A673 (cell line): ENCODE measurements at regions not wholly inside any gene's neighbourhood (a gene's known extent, or its start where the extent isn't known, plus 50 kb on each side); places are given as distances from the start of the nearest gene placed in this dataset.

Experiments used
- BruUV-seq: library from RNA; stranded (reverse); fragments of 400-500 nt; replicated peaks from 2 replicates; lab custom pipeline; 2021; lab: Mats Ljungman, UMichigan
- CTCF ChIA-PET: fragments of 300-600 bp; sonication (Branson Sonifier 250); formaldehyde crosslinking; loops from one replicate; lab custom pipeline; 2022; ENCODE audit warnings: antibody characterized with exemption; lab: Charles Lee
- POLR2A ChIA-PET: fragments of 300-600 bp; sonication (Branson Sonifier 250); formaldehyde crosslinking; loops from one replicate; lab custom pipeline; 2022; ENCODE audit warnings: antibody characterized with exemption; ENCODE audit not compliant: low non-redundant PET; lab: Charles Lee
- DNase-seq: peaks from one replicate; pipeline ENCODE4 v3.0.0-alpha.2; 2015; ENCODE audit warnings: low spot score
- H3K27ac ChIP-seq: fragments of 200-600 bp; sonication (generic); 2 replicates; pipeline ENCODE4 v1.5.1; 2016; ENCODE audit warnings: mixed run types, low read depth, mild to moderate bottlenecking, mixed read lengths, antibody characterized with exemption, low read length; ENCODE audit not compliant: poor library complexity, severe bottlenecking
- H3K27me3 ChIP-seq: fragments of 200-600 bp; sonication (generic); replicated peaks from 2 replicates; pipeline ENCODE4 v1.6.1; 2017; ENCODE audit warnings: mixed run types, low read depth, mild to moderate bottlenecking, mixed read lengths, antibody characterized with exemption, low read length; ENCODE audit not compliant: insufficient read depth, poor library complexity
- H3K36me3 ChIP-seq: fragments of 200-600 bp; sonication (generic); 2 replicates; pipeline ENCODE4 v1.6.1; 2016; ENCODE audit warnings: mixed run types, mild to moderate bottlenecking, mixed read lengths, antibody characterized with exemption, low read length; ENCODE audit not compliant: insufficient read depth, poor library complexity, severe bottlenecking
- H3K4me1 ChIP-seq: fragments of 200-600 bp; sonication (generic); 2 replicates; pipeline ENCODE4 v1.6.1; 2017; ENCODE audit warnings: mixed run types, mild to moderate bottlenecking, mixed read lengths, antibody characterized with exemption, low read length; ENCODE audit not compliant: insufficient read depth, poor library complexity, severe bottlenecking
- H3K4me3 ChIP-seq: fragments of 200-600 bp; sonication (generic); 2 replicates; pipeline ENCODE4 v1.5.1; 2016; ENCODE audit warnings: low read depth, mixed run types, mild to moderate bottlenecking, mixed read lengths, low read length; ENCODE audit not compliant: poor library complexity, severe bottlenecking
- H3K9me3 ChIP-seq: fragments of 200-600 bp; sonication (generic); 2 replicates; pipeline ENCODE4 v1.6.1; 2016; ENCODE audit warnings: mixed run types, low read depth, mild to moderate bottlenecking, mixed read lengths, antibody characterized with exemption, low read length; ENCODE audit not compliant: poor library complexity, severe bottlenecking
- CTCF ChIP-seq: fragments of 300-800, 200-600 bp; sonication (generic); conservative IDR thresholded peaks from 2 replicates; pipeline ENCODE4 v1.5.1; 2017; ENCODE audit warnings: low read depth, mild to moderate bottlenecking, antibody characterized with exemption, low read length, moderate library complexity, mixed read lengths
- EZH2 ChIP-seq: fragments of 200-600 bp; sonication (generic); IDR thresholded peaks from 2 replicates; pipeline ENCODE4 v1.6.1; 2017; ENCODE audit warnings: borderline replicate concordance, low read depth, mild to moderate bottlenecking, mixed read lengths, antibody characterized with exemption, low read length; ENCODE audit not compliant: poor library complexity, severe bottlenecking
- intact Hi-C: fragments of 100-400 bp; cut with micrococcal nuclease; formaldehyde crosslinking; loops from one replicate; pipeline ENCODE4 v1.10.0; 2022; ENCODE audit not compliant: unreplicated experiment

DNA sequence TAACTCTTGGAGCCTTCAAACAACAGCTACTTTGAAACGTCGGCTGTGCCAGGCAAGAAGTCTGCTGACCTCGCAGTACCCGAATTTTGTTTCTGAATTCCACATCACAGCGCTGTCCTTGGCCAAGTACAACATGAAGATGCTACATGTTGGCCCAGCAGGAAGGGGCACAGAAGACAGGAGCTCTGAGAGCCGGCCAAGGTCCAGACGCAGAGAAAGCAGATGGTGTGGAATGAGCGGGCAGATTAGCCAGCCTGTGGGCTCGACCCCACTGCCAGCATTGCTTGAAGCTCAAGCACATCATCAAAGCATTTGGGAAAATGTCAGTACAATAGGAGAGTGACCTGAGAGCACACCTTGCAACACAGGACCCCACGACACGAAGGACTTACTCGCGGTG, 64.5 kb downstream of the FZD10 start:
- ChIA-PET POLR2A (no interaction called here), CTCF (no interaction called here)
- Histone ChIP-seq H3K36me3 (no peaks in the 10 kb centered on the region), H3K27me3 (no peaks in the 10 kb centered on the region), H3K4me1 (no peaks in the 10 kb centered on the region), H3K4me3 (no peak overlapping the region), H3K27ac (no peak overlapping the region), H3K9me3 (peaks cover 10% of the 10 kb centered on the region)
- TF ChIP-seq EZH2 (no peak), CTCF (no peak)
- DNase-seq = no peak
- intact Hi-C loops = no loop called here
- no TSS peak for BruUV-seq

DNA sequence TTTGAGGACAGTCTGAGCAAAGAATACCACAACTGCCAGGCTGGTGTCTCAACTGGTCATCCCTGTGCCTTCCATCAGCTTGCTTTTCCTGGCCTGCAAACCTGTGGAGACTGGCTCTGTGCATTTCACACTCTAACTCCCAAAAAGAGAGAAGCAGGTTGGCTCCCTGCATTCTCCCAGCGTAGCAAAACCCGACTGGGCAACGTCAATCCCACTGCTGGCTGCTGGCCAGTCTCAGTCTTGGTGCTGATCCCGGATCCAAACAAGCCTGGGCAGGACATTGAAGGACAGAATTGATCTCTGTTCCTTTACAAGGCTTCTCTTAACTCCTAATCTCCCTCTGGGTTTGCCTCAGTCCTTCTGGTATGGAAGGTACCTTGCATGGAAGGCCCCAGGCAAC, 65.4 kb downstream of the FZD10 start:
- intact Hi-C loops = no loop called here
- H3K36me3 ChIP-seq = no peaks in the 10 kb centered on the region
- ChIA-PET CTCF (no interaction called here), POLR2A (no interaction called here)
- H3K4me1 ChIP-seq = no peaks in the 10 kb centered on the region
- H3K9me3 ChIP-seq = peaks cover 10% of the 10 kb centered on the region
- no TSS peak for BruUV-seq
- DNase-seq = no peak
- H3K27ac ChIP-seq = no peak overlapping the region
- no peak overlapping the region for H3K4me3 ChIP-seq
- TF ChIP-seq EZH2 (no peak), CTCF (no peak)
- no peaks in the 10 kb centered on the region for H3K27me3 ChIP-seq

GRCh38 chr12:130236446-130236845, 74.2 kb downstream of the FZD10 start:
- no TSS peak for BruUV-seq
- H3K4me1 ChIP-seq = no peaks in the 10 kb centered on the region
- intact Hi-C loops = no loop called here
- no peak overlapping the region for H3K4me3 ChIP-seq
- H3K9me3 ChIP-seq = no peaks in the 10 kb centered on the region
- DNase-seq = no peak
- no peak for TF ChIP-seq EZH2
- TF ChIP-seq CTCF = no peak
- H3K27ac ChIP-seq = no peak overlapping the region
- H3K36me3 ChIP-seq = no peaks in the 10 kb centered on the region
- ChIA-PET POLR2A (no interaction called here), CTCF (no interaction called here)
- peaks cover 4% of the 10 kb centered on the region for H3K27me3 ChIP-seq
